BE2C (cell line): ENCODE measurements at regions not wholly inside any gene's neighbourhood (a gene's known extent, or its start where the extent isn't known, plus 50 kb on each side); places are given as distances from the start of the nearest gene placed in this dataset.

Experiments
- DNase-seq: peaks from one replicate; pipeline ENCODE4 v3.0.0-alpha.2; 2020
- H3K27me3 ChIP-seq: fragments of 250-450 bp; sonication (Bioruptor Pico); 2 replicates; pipeline ENCODE4 v1.5.1; 2020; ENCODE audit warnings: mild to moderate bottlenecking
- H3K36me3 ChIP-seq: fragments of 250-450 bp; sonication (Bioruptor Pico); 2 replicates; pipeline ENCODE4 v1.5.1; 2020; ENCODE audit warnings: mild to moderate bottlenecking
- H3K4me1 ChIP-seq: fragments of 250-450 bp; sonication (Bioruptor Pico); 2 replicates; pipeline ENCODE4 v1.5.1; 2020
- H3K4me3 ChIP-seq: 2 replicates; pipeline ENCODE4 v1.5.1; 2011; ENCODE audit warnings: low read depth, low read length
- H3K9me3 ChIP-seq: fragments of 250-450 bp; sonication (Bioruptor Pico); 2 replicates; pipeline ENCODE4 v1.5.1; 2020
- TF ChIP-seq, protein P1 (sequence below): IDR thresholded peaks from 2 replicates; pipeline ENCODE4 v1.5.1; 2012; ENCODE audit warnings: mild to moderate bottlenecking, low read depth, low read length

DNA sequence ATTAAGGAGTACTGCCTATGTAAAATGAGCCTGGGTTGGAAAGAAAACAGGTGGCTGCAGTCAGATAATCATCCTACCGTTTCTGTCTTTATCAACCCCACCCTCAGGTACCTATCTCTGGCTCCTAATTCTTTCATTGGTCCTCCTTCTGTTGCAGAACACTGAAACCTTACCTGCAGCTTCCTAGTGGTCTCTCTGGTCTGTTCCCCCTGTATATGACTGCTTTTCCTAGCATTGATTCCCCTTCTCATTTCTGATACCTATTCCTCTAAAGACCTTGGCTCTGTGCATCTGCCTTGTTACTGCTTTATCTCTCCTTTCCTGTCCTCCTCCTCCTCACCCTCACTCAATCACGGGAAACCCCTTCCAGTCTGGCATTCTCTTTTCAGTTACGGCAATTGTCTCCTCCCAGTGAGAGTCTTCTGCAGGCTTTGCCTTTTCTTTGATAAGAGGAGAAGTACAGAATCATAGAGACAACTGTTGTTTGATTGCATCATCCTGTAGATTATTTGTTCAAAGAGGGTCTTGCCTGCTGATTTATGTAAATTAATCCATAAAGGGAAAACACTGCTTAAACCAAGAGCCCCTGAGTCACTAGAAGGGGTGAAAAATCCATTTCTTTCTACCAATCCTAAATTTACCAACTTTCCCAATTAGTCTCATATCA lies 301.2 kb downstream of the AASDHPPT start:
- no peak for DNase-seq
- Histone ChIP-seq H3K36me3 (no peaks in the 10 kb centered on the region), H3K4me3 (no peak overlapping the region), H3K9me3 (no peaks in the 10 kb centered on the region), H3K27me3 (no peaks in the 10 kb centered on the region; the same call in 1 of the 2 replicates), H3K4me1 (no peaks in the 10 kb centered on the region)
- TF ChIP-seq, protein P1, sequence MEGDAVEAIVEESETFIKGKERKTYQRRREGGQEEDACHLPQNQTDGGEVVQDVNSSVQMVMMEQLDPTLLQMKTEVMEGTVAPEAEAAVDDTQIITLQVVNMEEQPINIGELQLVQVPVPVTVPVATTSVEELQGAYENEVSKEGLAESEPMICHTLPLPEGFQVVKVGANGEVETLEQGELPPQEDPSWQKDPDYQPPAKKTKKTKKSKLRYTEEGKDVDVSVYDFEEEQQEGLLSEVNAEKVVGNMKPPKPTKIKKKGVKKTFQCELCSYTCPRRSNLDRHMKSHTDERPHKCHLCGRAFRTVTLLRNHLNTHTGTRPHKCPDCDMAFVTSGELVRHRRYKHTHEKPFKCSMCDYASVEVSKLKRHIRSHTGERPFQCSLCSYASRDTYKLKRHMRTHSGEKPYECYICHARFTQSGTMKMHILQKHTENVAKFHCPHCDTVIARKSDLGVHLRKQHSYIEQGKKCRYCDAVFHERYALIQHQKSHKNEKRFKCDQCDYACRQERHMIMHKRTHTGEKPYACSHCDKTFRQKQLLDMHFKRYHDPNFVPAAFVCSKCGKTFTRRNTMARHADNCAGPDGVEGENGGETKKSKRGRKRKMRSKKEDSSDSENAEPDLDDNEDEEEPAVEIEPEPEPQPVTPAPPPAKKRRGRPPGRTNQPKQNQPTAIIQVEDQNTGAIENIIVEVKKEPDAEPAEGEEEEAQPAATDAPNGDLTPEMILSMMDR = no peak

DNA sequence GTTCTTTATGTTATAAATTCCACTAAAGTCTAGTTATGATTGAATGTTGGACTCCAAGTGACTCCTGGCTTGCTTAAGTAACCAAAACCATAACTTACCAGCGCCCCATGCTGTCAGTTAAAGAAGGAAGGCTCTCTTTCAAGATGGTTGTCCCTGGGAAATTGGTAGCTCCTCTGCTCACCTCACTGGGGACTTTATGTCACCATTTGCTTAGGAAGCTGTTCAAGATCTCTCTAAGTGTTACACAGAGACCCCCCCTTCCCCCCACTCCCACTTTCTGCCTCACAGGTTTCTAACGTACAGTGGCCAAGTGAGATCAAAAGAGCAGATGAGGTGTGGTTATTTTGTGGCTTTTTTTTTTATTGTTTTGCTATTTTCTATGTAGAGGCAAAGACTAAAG lies 301.8 kb downstream of the AASDHPPT start:
- TF ChIP-seq, protein P1 = no peak
- Histone ChIP-seq H3K9me3 (no peaks in the 10 kb centered on the region), H3K4me3 (no peak overlapping the region), H3K27me3 (no peaks in the 10 kb centered on the region), H3K4me1 (no peaks in the 10 kb centered on the region), H3K36me3 (no peaks in the 10 kb centered on the region)
- no peak for DNase-seq

DNA sequence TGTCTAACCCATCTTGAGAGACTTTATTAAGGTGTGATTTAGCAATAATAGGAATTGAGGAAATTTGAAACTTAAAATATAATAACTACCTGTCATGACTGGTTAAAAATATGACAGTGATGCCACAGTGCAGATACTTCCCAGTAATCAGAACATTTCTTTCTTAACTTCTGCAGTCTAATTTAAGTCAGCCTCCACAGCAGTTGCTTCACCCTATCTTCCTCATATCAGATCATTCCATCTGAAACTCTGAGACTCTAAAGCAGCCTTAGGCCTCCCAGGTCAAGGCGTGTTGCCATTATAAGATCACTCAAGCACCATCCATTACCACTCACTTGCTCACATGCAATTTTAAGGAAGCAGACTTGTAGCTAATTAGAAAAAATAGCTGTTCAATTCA lies 302.2 kb downstream of the AASDHPPT start:
- no peak for DNase-seq

DNA sequence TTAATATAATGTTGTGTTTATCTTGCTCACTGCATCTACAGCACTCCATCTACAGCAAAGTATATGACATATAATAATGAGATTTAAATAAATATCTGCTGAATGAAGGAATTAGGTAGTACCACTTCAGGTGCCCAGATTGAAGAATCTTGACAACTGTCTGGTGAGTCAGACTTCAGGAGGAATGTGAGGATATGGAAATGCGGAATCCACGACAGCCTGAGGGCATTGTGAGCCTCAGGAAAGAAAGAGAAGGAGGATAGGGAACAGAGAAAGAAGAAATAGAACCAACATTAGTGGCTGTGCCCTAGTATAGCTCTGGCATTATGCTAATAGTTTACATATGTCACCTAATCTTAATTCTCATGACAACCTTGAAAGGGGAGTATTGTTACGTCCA lies 304.4 kb downstream of the AASDHPPT start:
- H3K36me3 ChIP-seq = no peaks in the 10 kb centered on the region
- H3K4me3 ChIP-seq = no peak overlapping the region
- no peaks in the 10 kb centered on the region for H3K27me3 ChIP-seq
- H3K9me3 ChIP-seq = no peaks in the 10 kb centered on the region
- TF ChIP-seq, protein P1 = no peak
- no peak for DNase-seq
- H3K4me1 ChIP-seq = no peaks in the 10 kb centered on the region

More for the DNA sequence above, 302.2 kb downstream of the AASDHPPT start:
- Histone ChIP-seq H3K36me3 (no peaks in the 10 kb centered on the region), H3K4me3 (no peak overlapping the region), H3K4me1 (no peaks in the 10 kb centered on the region), H3K27me3 (no peaks in the 10 kb centered on the region), H3K9me3 (no peaks in the 10 kb centered on the region)
- TF ChIP-seq, protein P1 = no peak

DNA sequence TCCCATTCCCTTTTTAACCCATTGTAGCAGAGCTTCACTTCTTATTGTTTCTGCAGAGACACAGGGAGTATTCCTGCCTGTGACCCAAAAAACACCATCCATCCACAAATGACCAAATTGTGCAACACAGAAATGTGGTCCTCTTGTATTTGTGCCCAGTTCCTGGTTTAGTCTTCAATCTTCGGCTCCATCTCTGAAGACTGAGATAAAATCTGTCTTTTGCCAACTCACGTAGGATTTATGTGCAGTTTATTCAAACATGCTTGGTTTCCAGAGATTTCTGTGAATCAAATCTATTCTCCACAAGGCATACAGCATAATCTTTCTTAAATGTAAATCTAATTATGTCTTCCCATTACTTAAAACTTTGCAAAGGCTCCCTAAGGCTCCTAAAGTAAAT lies 307.0 kb downstream of the AASDHPPT start:
- TF ChIP-seq, protein P1 = no peak
- no peaks in the 10 kb centered on the region for H3K9me3 ChIP-seq
- H3K27me3 ChIP-seq = no peaks in the 10 kb centered on the region
- H3K4me1 ChIP-seq = no peaks in the 10 kb centered on the region
- no peak for DNase-seq
- H3K4me3 ChIP-seq = no peak overlapping the region
- H3K36me3 ChIP-seq = no peaks in the 10 kb centered on the region

DNA sequence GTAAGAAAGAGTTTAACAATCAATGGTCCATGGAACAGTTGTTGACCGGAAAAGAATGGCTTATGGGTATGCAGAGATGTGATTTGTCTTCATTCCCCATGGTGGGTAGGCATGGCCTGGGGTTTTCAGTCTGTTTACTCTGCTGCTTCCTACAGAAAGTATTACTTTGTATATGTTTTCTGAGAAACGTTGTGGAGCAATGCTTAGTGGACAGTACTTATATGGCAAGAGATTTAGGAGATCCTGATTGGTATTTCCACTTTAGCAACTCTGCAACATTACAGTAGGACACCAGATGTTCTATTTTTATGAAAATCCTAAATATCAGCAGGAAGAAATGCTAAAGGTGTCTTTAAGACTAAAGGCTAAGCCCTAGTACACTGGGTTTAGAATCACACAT lies 309.1 kb downstream of the AASDHPPT start:
- no peak for DNase-seq
- no peak overlapping the region for H3K4me3 ChIP-seq
- no peaks in the 10 kb centered on the region for H3K27me3 ChIP-seq
- TF ChIP-seq, protein P1 = no peak
- H3K9me3 ChIP-seq = no peaks in the 10 kb centered on the region
- H3K4me1 ChIP-seq = no peaks in the 10 kb centered on the region
- H3K36me3 ChIP-seq = no peaks in the 10 kb centered on the region
